Astrocyte (in vitro differentiated cells and primary cell): ENCODE measurements at regions not wholly inside any gene's neighbourhood (a gene's known extent, or its start where the extent isn't known, plus 50 kb on each side); places are given as distances from the start of the nearest gene placed in this dataset.

Source experiments
- CTCF ChIP-seq: IDR thresholded peaks from 2 replicates; pipeline ENCODE4 v1.5.1; 2011; ENCODE audit warnings: low read depth, mild to moderate bottlenecking, inconsistent platforms, low read length, moderate library complexity; ENCODE audit not compliant: insufficient read depth
- EZH2 ChIP-seq: IDR thresholded peaks from 2 replicates; pipeline ENCODE4 v1.6.1; 2012; ENCODE audit warnings: mild to moderate bottlenecking, low read length, inconsistent platforms; ENCODE audit not compliant: insufficient read depth

GRCh38 chrX:36804066-36804465, 204.1 kb upstream of the FAM47C start:
- no peak for TF ChIP-seq CTCF
- TF ChIP-seq EZH2 = no peak
